ENCODE measurements at regions not wholly inside any gene's neighbourhood (a gene's known extent, or its start where the extent isn't known, plus 50 kb on each side); places are given as distances from the start of the nearest gene placed in this dataset.

DNA sequence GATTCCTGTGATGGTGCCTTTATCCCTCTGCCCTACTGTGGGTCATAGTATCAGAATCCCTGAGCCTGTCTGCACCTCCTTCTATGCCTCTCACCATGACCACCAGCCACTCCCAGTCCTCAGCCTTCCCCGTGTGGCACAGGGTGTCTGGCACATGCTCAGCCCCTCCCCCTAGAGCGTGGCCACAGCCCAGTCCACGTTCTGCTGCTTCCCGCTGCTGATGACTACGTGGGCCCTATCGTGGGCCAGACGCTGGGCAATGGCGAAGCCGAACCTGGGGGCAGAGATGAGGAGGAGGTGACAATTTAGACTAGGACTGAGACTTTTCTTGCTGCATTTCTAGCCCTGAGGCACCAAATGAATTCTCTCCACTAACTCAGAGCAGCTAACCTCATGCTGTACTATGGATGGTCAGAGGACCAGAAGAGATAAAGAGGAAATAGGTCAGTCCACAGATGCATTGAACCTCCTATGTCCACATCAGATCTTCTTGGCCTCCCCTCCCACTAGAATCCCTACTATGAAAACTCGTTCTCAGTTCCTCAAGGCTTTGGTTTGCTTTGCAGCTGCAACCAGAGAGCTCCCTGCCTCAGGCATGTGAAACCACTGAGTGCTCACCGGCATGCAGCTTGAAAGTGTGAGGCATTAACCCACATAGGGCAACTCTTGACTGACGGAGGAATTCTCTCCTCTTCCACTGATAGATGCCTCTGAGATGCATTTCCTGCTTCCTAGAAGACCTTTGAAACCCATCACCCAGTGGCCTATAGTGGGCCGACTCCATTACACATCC, 126.3 kb upstream of the DHRS4 start:
- intact Hi-C loops (cut with micrococcal nuclease; ENCODE audit: unreplicated experiment): no loop called here
- ChIA-PET POLR2A (ENCODE audit: low non-redundant PET) (no interaction called here), CTCF (no interaction called here)
- no TSS peak for BruUV-seq (replicated peaks)
- no peak for TF ChIP-seq EZH2 (IDR thresholded peaks at IDR 0.05; ENCODE audit: borderline replicate concordance, low read depth, low read length, poor library complexity, severe bottlenecking)
- TF ChIP-seq, protein P1, sequence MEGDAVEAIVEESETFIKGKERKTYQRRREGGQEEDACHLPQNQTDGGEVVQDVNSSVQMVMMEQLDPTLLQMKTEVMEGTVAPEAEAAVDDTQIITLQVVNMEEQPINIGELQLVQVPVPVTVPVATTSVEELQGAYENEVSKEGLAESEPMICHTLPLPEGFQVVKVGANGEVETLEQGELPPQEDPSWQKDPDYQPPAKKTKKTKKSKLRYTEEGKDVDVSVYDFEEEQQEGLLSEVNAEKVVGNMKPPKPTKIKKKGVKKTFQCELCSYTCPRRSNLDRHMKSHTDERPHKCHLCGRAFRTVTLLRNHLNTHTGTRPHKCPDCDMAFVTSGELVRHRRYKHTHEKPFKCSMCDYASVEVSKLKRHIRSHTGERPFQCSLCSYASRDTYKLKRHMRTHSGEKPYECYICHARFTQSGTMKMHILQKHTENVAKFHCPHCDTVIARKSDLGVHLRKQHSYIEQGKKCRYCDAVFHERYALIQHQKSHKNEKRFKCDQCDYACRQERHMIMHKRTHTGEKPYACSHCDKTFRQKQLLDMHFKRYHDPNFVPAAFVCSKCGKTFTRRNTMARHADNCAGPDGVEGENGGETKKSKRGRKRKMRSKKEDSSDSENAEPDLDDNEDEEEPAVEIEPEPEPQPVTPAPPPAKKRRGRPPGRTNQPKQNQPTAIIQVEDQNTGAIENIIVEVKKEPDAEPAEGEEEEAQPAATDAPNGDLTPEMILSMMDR (conservative IDR thresholded peaks at IDR 0.05; ENCODE audit: low read depth, low read length): no peak
- H3K9me3 ChIP-seq (ENCODE audit: low read depth, low read length, poor library complexity, severe bottlenecking): no peaks in the 10 kb centered on the region
- no peak for DNase-seq (ENCODE audit: low spot score)
- no peak overlapping the region for H3K27ac ChIP-seq (ENCODE audit: low read depth, low read length, poor library complexity, severe bottlenecking)
- no peaks in the 10 kb centered on the region for H3K4me1 ChIP-seq (ENCODE audit: insufficient read depth, low read length, poor library complexity, severe bottlenecking)
- H3K36me3 ChIP-seq (ENCODE audit: insufficient read depth, low read length, poor library complexity, severe bottlenecking): no peaks in the 10 kb centered on the region
- H3K27me3 ChIP-seq (replicated peaks; ENCODE audit: insufficient read depth, low read depth, low read length, poor library complexity): no peaks in the 10 kb centered on the region
- no peak overlapping the region for H3K4me3 ChIP-seq (ENCODE audit: low read depth, low read length, poor library complexity, severe bottlenecking)

DNA sequence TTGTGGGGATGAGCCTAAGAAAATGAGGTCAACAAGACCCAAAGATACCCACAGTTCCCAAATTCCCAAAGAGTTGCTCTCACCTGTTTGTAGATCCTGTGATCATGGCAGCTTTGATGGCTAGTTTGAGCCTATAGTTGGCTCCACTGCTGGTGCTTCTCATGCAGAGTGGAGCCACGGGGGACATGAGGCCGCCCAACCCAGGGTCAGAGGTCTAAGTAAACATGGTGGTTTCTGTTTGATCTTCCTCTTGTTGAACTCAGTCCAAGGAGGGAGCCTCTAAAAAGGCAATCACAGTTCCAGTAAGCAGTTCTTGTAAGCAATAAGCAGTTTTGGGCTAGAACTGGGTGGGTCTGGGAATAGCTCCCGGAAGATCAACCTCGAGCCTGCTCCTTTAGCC, 125.6 kb upstream of the DHRS4 start:
- Histone ChIP-seq H3K4me3 (ENCODE audit: low read depth, low read length, poor library complexity, severe bottlenecking) (no peak overlapping the region), H3K4me1 (ENCODE audit: insufficient read depth, low read length, poor library complexity, severe bottlenecking) (no peaks in the 10 kb centered on the region), H3K9me3 (ENCODE audit: low read depth, low read length, poor library complexity, severe bottlenecking) (no peaks in the 10 kb centered on the region), H3K27ac (ENCODE audit: low read depth, low read length, poor library complexity, severe bottlenecking) (no peak overlapping the region), H3K36me3 (ENCODE audit: insufficient read depth, low read length, poor library complexity, severe bottlenecking) (no peaks in the 10 kb centered on the region), H3K27me3 (replicated peaks; ENCODE audit: insufficient read depth, low read depth, low read length, poor library complexity) (no peaks in the 10 kb centered on the region)
- no peak for DNase-seq (ENCODE audit: low spot score)
- no TSS peak for BruUV-seq (replicated peaks)
- POLR2A ChIA-PET (ENCODE audit: low non-redundant PET): no interaction called here
- intact Hi-C loops (cut with micrococcal nuclease; ENCODE audit: unreplicated experiment): no loop called here
- no peak for TF ChIP-seq EZH2 (IDR thresholded peaks at IDR 0.05; ENCODE audit: borderline replicate concordance, low read depth, low read length, poor library complexity, severe bottlenecking)
- TF ChIP-seq, protein P1 (conservative IDR thresholded peaks at IDR 0.05; ENCODE audit: low read depth, low read length): no peak
- CTCF ChIA-PET: no interaction called here

DNA sequence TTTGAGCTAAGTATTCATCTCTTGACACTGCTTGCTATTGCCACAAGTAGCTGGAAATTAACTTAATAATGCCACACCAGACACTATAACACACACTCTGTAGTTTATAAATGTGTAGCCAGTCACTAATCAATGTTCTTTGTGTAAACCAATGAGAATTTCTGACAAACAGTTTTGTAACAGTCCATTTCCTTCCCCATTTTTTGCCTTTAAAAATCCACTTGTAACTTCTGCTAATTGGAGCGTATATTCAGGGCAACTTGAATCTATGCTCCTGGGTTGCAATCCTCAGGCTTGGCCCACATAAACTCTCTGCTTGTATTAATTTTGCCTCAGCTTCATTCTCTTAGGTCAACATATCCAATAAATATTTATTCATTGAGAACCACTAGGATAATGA, 125.0 kb upstream of the DHRS4 start:
- Histone ChIP-seq H3K27ac (ENCODE audit: low read depth, low read length, poor library complexity, severe bottlenecking) (no peak overlapping the region), H3K4me1 (ENCODE audit: insufficient read depth, low read length, poor library complexity, severe bottlenecking) (no peaks in the 10 kb centered on the region), H3K9me3 (ENCODE audit: low read depth, low read length, poor library complexity, severe bottlenecking) (no peaks in the 10 kb centered on the region), H3K4me3 (ENCODE audit: low read depth, low read length, poor library complexity, severe bottlenecking) (no peak overlapping the region), H3K36me3 (ENCODE audit: insufficient read depth, low read length, poor library complexity, severe bottlenecking) (no peaks in the 10 kb centered on the region), H3K27me3 (replicated peaks; ENCODE audit: insufficient read depth, low read depth, low read length, poor library complexity) (no peaks in the 10 kb centered on the region)
- intact Hi-C loops (cut with micrococcal nuclease; ENCODE audit: unreplicated experiment): no loop called here
- BruUV-seq (replicated peaks): no TSS peak
- ChIA-PET POLR2A (ENCODE audit: low non-redundant PET) (no interaction called here), CTCF (no interaction called here)
- TF ChIP-seq EZH2 (IDR thresholded peaks at IDR 0.05; ENCODE audit: borderline replicate concordance, low read depth, low read length, poor library complexity, severe bottlenecking): no peak
- TF ChIP-seq, protein P1 (conservative IDR thresholded peaks at IDR 0.05; ENCODE audit: low read depth, low read length): no peak
- no peak for DNase-seq (ENCODE audit: low spot score)

All from A673 (cell line).